ENCODE measurements at regions not wholly inside any gene's neighbourhood (a gene's known extent, or its start where the extent isn't known, plus 50 kb on each side); places are given as distances from the start of the nearest gene placed in this dataset.

- no peaks in the 10 kb centered on the region for H3K27me3 ChIP-seq (ENCODE audit: insufficient read depth)
- no peak overlapping the region for H3K9ac ChIP-seq
- ChIA-PET CTCF (no interaction called here), POLR2A (no interaction called here)
- DNase-seq = no peak
- no peak overlapping the region for H3K27ac ChIP-seq (ENCODE audit: low read depth in 2 of 2, low read length in 1 of 2)
- no peaks in the 10 kb centered on the region for H3K9me3 ChIP-seq
- no peaks in the 10 kb centered on the region for H3K9me2 ChIP-seq
- no peaks in the 10 kb centered on the region for H3K79me2 ChIP-seq (ENCODE audit: insufficient read depth)
- H2AFZ ChIP-seq (ENCODE audit: low read depth) = no peak overlapping the region
- no peak for TF ChIP-seq GATA2 (CRISPR knock-in tag; IDR thresholded peaks at IDR 0.05)
- TF ChIP-seq EP300 (IDR thresholded peaks at IDR 0.05; ENCODE audit: borderline replicate concordance in 1 of 2, low read depth in 1 of 2, low read length in 1 of 2) = no peak
- no peak for TF ChIP-seq RCOR1 (IDR thresholded peaks at IDR 0.05; ENCODE audit: low read length)
- TF ChIP-seq EZH2phosphoT487 (IDR thresholded peaks at IDR 0.05; ENCODE audit: borderline replicate concordance, low read depth) = no peak
- TF ChIP-seq, protein P1, sequence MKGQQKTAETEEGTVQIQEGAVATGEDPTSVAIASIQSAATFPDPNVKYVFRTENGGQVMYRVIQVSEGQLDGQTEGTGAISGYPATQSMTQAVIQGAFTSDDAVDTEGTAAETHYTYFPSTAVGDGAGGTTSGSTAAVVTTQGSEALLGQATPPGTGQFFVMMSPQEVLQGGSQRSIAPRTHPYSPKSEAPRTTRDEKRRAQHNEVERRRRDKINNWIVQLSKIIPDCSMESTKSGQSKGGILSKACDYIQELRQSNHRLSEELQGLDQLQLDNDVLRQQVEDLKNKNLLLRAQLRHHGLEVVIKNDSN (IDR thresholded peaks at IDR 0.05; ENCODE audit: borderline replicate concordance, low read depth) = no peak
- no peak for TF ChIP-seq RFX5 (IDR thresholded peaks at IDR 0.05; ENCODE audit: low read length)
- TF ChIP-seq FOXJ3 (CRISPR knock-in tag; IDR thresholded peaks at IDR 0.05) = no peak
- TF ChIP-seq SIN3A (IDR thresholded peaks at IDR 0.05; ENCODE audit: borderline replicate concordance, low read depth, low read length) = no peak
- 79% methylated on average over 2 of the region's 2 CpGs for WGBS (ENCODE audit: low lambda C conversion rate)
- H3K36me3 ChIP-seq (replicated peaks in 1 of 2; ENCODE audit: control insufficient read depth in 1 of 2, insufficient read depth in 2 of 2, low read length in 1 of 2) = no peaks in the 10 kb centered on the region
- H4K20me1 ChIP-seq (ENCODE audit: insufficient read depth) = no peaks in the 10 kb centered on the region
- no peak overlapping the region for H3K4me2 ChIP-seq
- peaks cover 12% of the 10 kb centered on the region for H3F3A ChIP-seq (replicated peaks; ENCODE audit: insufficient read depth)
- H3K4me1 ChIP-seq (ENCODE audit: control insufficient read depth in 1 of 2, insufficient read depth in 2 of 2, low read depth in 1 of 2, low read length in 1 of 2) = peaks cover 3 to 15% of the 10 kb centered on the region in 2 experiments; a peak in 3 of 4 replicates
- H3K4me3 ChIP-seq (ENCODE audit: low read depth in 2 of 2, low read length in 1 of 2) = no peak overlapping the region
Observed at GRCh38 chr4:53902786-53903185, 161.6 kb downstream of the CHIC2 start.

- Histone ChIP-seq H3F3A (replicated peaks; ENCODE audit: insufficient read depth) (peaks cover 12% of the 10 kb centered on the region), H3K9me2 (no peaks in the 10 kb centered on the region), H3K4me2 (peak overlapping the region; percentile 44; the same call in 1 of the 2 replicates), H3K9ac (no peak overlapping the region), H3K27ac (ENCODE audit: low read depth in 2 of 2, low read length in 1 of 2) (peak overlapping the region; percentile 77 to 78; a peak in 3 of 4 replicates), H3K4me1 (ENCODE audit: control insufficient read depth in 1 of 2, insufficient read depth in 2 of 2, low read depth in 1 of 2, low read length in 1 of 2) (peaks cover 0 to 3% of the 10 kb centered on the region in 2 experiments; a peak in 2 of 4 replicates), H3K9me3 (no peaks in the 10 kb centered on the region), H3K27me3 (ENCODE audit: insufficient read depth) (no peaks in the 10 kb centered on the region), H4K20me1 (ENCODE audit: insufficient read depth) (no peaks in the 10 kb centered on the region), H3K4me3 (ENCODE audit: low read depth in 2 of 2, low read length in 1 of 2) (no peak overlapping the region), H3K79me2 (ENCODE audit: insufficient read depth) (no peaks in the 10 kb centered on the region), H3K36me3 (replicated peaks in 1 of 2; ENCODE audit: control insufficient read depth in 1 of 2, insufficient read depth in 2 of 2, low read length in 1 of 2) (no peaks in the 10 kb centered on the region), H2AFZ (ENCODE audit: low read depth) (no peak overlapping the region)
- POLR2A ChIA-PET = no interaction called here
- DNase-seq = no peak
- CTCF ChIA-PET = interaction anchor here (1.5 kb wide), 1 partner anchor 8 kb away, joined by 6 read pairs; no protein-coding TSS in a partner anchor
- TF ChIP-seq EP300 (IDR thresholded peaks at IDR 0.05; ENCODE audit: borderline replicate concordance in 1 of 2, low read depth in 1 of 2, low read length in 1 of 2) = no peak
- TF ChIP-seq, protein P2, sequence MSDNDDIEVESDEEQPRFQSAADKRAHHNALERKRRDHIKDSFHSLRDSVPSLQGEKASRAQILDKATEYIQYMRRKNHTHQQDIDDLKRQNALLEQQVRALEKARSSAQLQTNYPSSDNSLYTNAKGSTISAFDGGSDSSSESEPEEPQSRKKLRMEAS (IDR thresholded peaks at IDR 0.05; ENCODE audit: low read depth) = no peak
- TF ChIP-seq TEAD4 (IDR thresholded peaks at IDR 0.05; ENCODE audit: borderline replicate concordance, insufficient read depth) = no peak
- TF ChIP-seq SIN3A (IDR thresholded peaks at IDR 0.05; ENCODE audit: borderline replicate concordance, low read depth, low read length) = no peak
- TF ChIP-seq, protein P3, sequence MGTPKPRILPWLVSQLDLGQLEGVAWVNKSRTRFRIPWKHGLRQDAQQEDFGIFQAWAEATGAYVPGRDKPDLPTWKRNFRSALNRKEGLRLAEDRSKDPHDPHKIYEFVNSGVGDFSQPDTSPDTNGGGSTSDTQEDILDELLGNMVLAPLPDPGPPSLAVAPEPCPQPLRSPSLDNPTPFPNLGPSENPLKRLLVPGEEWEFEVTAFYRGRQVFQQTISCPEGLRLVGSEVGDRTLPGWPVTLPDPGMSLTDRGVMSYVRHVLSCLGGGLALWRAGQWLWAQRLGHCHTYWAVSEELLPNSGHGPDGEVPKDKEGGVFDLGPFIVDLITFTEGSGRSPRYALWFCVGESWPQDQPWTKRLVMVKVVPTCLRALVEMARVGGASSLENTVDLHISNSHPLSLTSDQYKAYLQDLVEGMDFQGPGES (IDR thresholded peaks at IDR 0.05; ENCODE audit: low read depth, low read length) = no peak
- TF ChIP-seq, protein P4, sequence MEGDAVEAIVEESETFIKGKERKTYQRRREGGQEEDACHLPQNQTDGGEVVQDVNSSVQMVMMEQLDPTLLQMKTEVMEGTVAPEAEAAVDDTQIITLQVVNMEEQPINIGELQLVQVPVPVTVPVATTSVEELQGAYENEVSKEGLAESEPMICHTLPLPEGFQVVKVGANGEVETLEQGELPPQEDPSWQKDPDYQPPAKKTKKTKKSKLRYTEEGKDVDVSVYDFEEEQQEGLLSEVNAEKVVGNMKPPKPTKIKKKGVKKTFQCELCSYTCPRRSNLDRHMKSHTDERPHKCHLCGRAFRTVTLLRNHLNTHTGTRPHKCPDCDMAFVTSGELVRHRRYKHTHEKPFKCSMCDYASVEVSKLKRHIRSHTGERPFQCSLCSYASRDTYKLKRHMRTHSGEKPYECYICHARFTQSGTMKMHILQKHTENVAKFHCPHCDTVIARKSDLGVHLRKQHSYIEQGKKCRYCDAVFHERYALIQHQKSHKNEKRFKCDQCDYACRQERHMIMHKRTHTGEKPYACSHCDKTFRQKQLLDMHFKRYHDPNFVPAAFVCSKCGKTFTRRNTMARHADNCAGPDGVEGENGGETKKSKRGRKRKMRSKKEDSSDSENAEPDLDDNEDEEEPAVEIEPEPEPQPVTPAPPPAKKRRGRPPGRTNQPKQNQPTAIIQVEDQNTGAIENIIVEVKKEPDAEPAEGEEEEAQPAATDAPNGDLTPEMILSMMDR (IDR thresholded peaks at IDR 0.05) = no peak
- TF ChIP-seq MXI1 (IDR thresholded peaks at IDR 0.05; ENCODE audit: low read depth, low read length) = no peak
- TF ChIP-seq ZBTB33 (IDR thresholded peaks at IDR 0.05; ENCODE audit: borderline replicate concordance, low read depth) = no peak
- no peak for TF ChIP-seq FOXJ3 (CRISPR knock-in tag; IDR thresholded peaks at IDR 0.05)
- WGBS (ENCODE audit: low lambda C conversion rate) = 74% methylated on average over 3 of the region's 3 CpGs
Observed at GRCh38 chr4:53900271-53900649, 164.1 kb downstream of the CHIC2 start.
